ENCODE measurements at regions not wholly inside any gene's neighbourhood (a gene's known extent, or its start where the extent isn't known, plus 50 kb on each side); places are given as distances from the start of the nearest gene placed in this dataset.

GRCh38 chr11:128219731-128220120, 367.6 kb downstream of the ETS1 start:
- Histone ChIP-seq H4K20me1 (ENCODE audit: insufficient read depth, low read length) (no peaks in the 10 kb centered on the region), H3K4me1 (ENCODE audit: control insufficient read depth, insufficient read depth, low read length) (peaks cover 9% of the 10 kb centered on the region), H3K4me2 (ENCODE audit: low read depth, low read length) (no peak overlapping the region), H2BK15ac (ENCODE audit: low read depth, low read length) (no peak overlapping the region), H3K36me3 (ENCODE audit: control insufficient read depth, insufficient read depth, low read length) (no peaks in the 10 kb centered on the region), H3K9me1 (ENCODE audit: insufficient read depth, low read length) (no peaks in the 10 kb centered on the region), H2AK5ac (ENCODE audit: low read depth, low read length) (no peak overlapping the region), H2BK5ac (ENCODE audit: low read depth, low read length, poor library complexity, severe bottlenecking) (no peak overlapping the region), H3K18ac (ENCODE audit: low read depth, low read length) (peak overlapping the region; percentile 47; the same call in 1 of the 2 replicates), H2BK120ac (ENCODE audit: low read depth, low read length) (no peak overlapping the region), H3K9me3 (ENCODE audit: control insufficient read depth, insufficient read depth, low read length) (no peaks in the 10 kb centered on the region), H3K79me1 (ENCODE audit: low read depth in 1 of 2, low read length in 2 of 2) (no peaks in the 10 kb centered on the region), H3K4ac (ENCODE audit: low read depth, low read length) (no peak overlapping the region), H3K27me3 (ENCODE audit: control insufficient read depth, insufficient read depth, low read length) (no peaks in the 10 kb centered on the region), H3K4me3 (ENCODE audit: insufficient read depth, low read depth, low read length) (no peak overlapping the region), H2AFZ (replicated peaks; ENCODE audit: low read length, poor library complexity) (no peak overlapping the region), H3K14ac (replicated peaks; ENCODE audit: low read depth, low read length) (no peak overlapping the region), H3K9ac (ENCODE audit: low read depth, low read length) (no peak overlapping the region), H3K56ac (ENCODE audit: extremely low read depth, insufficient read depth, low read length) (no peak overlapping the region), H4K91ac (ENCODE audit: insufficient read depth, low read depth, low read length) (no peak overlapping the region), H4K5ac (ENCODE audit: low read depth, low read length) (no peak overlapping the region), H4K8ac (ENCODE audit: low read depth in 2 of 2, low read length in 2 of 2) (no peak overlapping the region), H2BK20ac (ENCODE audit: low read depth, low read length) (no peak overlapping the region), H3K23ac (ENCODE audit: low read depth, low read length) (no peak overlapping the region), H2AK9ac (replicated peaks; ENCODE audit: low read depth, low read length, poor library complexity) (no peak overlapping the region), H3K27ac (ENCODE audit: insufficient read depth, low read length) (no peak overlapping the region)
- CTCF ChIA-PET: no interaction called here
- POLR2A ChIA-PET (ENCODE audit: unreplicated experiment): no interaction called here
- WGBS, 2 experiments (ENCODE audit: extremely low coverage in 2 of 2, insufficient read length in 1 of 2): no CpG with 5 or more reads among the region's 4 CpGs
- dilution Hi-C loops (cut with HindIII; ENCODE audit: low sequenced_read_pairs, unreplicated experiment) (no loop called here), in situ Hi-C loops (cut with MboI; ENCODE audit: low sequenced_read_pairs) (no loop called here), intact Hi-C loops (cut with micrococcal nuclease) (no loop called here)
- DNase-seq (no peak), ATAC-seq (ENCODE audit: low read depth) (no peak)
- no TSS peak for BruUV-seq (replicated peaks)
- TF ChIP-seq RCOR1 (IDR thresholded peaks at IDR 0.05; ENCODE audit: insufficient replicate concordance, low read length) (no peak), MAFK (IDR thresholded peaks at IDR 0.05; ENCODE audit: low read depth, low read length) (no peak), CEBPB (IDR thresholded peaks at IDR 0.05; ENCODE audit: low read depth, low read length) (no peak), CTCF (conservative IDR thresholded peaks at IDR 0.05; ENCODE audit: low read depth, low read length) (no peak), NFE2L2 (IDR thresholded peaks at IDR 0.05; ENCODE audit: low read depth, low read length) (no peak), RFX5 (IDR thresholded peaks at IDR 0.05; ENCODE audit: low read depth, low read length) (no peak), POLR2A (IDR thresholded peaks at IDR 0.05; ENCODE audit: low read depth, low read length) (no peak), ELK1 (IDR thresholded peaks at IDR 0.05; ENCODE audit: borderline replicate concordance, low read depth, low read length) (no peak)
